ENCODE measurements at regions not wholly inside any gene's neighbourhood (a gene's known extent, or its start where the extent isn't known, plus 50 kb on each side); places are given as distances from the start of the nearest gene placed in this dataset.

DNA sequence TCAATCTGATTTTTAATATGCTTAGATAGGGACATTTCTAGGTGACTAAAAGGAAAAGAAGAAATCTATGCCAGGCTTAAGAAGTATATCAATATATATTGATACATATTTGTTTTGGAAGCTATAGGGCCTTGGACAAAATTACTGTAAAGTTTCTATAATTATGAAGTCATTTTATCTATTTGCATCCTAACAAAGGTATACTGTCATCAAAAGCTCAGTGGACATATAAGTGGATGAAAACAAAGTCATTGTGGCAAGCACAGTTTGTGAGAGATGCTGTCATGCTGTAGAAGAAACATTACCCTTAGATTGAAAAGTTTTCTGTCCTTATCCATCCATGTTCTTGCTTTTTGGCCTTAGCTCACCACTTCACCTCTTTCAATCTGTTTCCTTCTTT, 140.3 kb upstream of the SPEF2 start:
- TF ChIP-seq GATA2 (IDR thresholded peaks at IDR 0.05; ENCODE audit: low read depth, low read length) (no peak), GATA3 (IDR thresholded peaks at IDR 0.05; ENCODE audit: low read depth, low read length) (no peak)

Data from SH-SY5Y (cell line).